GM21528 (cell line): ENCODE measurements at regions not wholly inside any gene's neighbourhood (a gene's known extent, or its start where the extent isn't known, plus 50 kb on each side); places are given as distances from the start of the nearest gene placed in this dataset.

Experiments
- ATAC-seq: cut with Tn5 transposase; IDR thresholded peaks from one replicate; pipeline ENCODE4 v1.9.1; 2021; ENCODE audit warnings: mild to moderate bottlenecking, moderate library complexity; ENCODE audit not compliant: unreplicated experiment, low FRiP score

- no peak for ATAC-seq
These were observed 267.3 kb downstream of the MAP2K4 start for GRCh38 chr17:12287953-12288352.

GRCh38 chr17:12290207-12290606 is 269.5 kb downstream of the MAP2K4 start:
- no peak for ATAC-seq

GRCh38 chr17:12296209-12296625 is 275.5 kb downstream of the MAP2K4 start:
- ATAC-seq: no peak

- ATAC-seq: no peak
These were observed 280.9 kb downstream of the MAP2K4 start for GRCh38 chr17:12301551-12301950.

- no peak for ATAC-seq
These were observed 282.0 kb downstream of the MAP2K4 start for GRCh38 chr17:12302711-12303110.

GRCh38 chr17:12310811-12311210 is 290.1 kb downstream of the MAP2K4 start:
- no peak for ATAC-seq

- ATAC-seq: no peak
These were observed 292.0 kb downstream of the MAP2K4 start for GRCh38 chr17:12312692-12313091.

GRCh38 chr17:12313786-12314185 is 293.1 kb downstream of the MAP2K4 start:
- ATAC-seq: no peak

- no peak for ATAC-seq
These were observed 295.3 kb downstream of the MAP2K4 start for GRCh38 chr17:12316021-12316420.

- ATAC-seq: no peak
These were observed 298.0 kb downstream of the MAP2K4 start for GRCh38 chr17:12318571-12319266.

GRCh38 chr17:12320286-12320685 is 299.6 kb downstream of the MAP2K4 start:
- no peak for ATAC-seq

GRCh38 chr17:12328204-12328603 is 307.5 kb downstream of the MAP2K4 start:
- ATAC-seq: no peak

- no peak for ATAC-seq
These were observed 309.8 kb downstream of the MAP2K4 start for GRCh38 chr17:12330456-12330855.

- ATAC-seq: no peak
These were observed 320.7 kb downstream of the MAP2K4 start for GRCh38 chr17:12341328-12341727.

- ATAC-seq: no peak
These were observed 321.5 kb downstream of the MAP2K4 start for GRCh38 chr17:12342161-12342560.

- ATAC-seq: no peak
These were observed 322.1 kb downstream of the MAP2K4 start for GRCh38 chr17:12342609-12343435.

GRCh38 chr17:12348476-12348875 is 317.2 kb upstream of the MYOCD start:
- no peak for ATAC-seq

GRCh38 chr17:12349297-12349696 is 316.4 kb upstream of the MYOCD start:
- ATAC-seq: no peak

- ATAC-seq: no peak
These were observed 313.6 kb upstream of the MYOCD start for GRCh38 chr17:12352127-12352526.

GRCh38 chr17:12357600-12357999 is 308.1 kb upstream of the MYOCD start:
- ATAC-seq: no peak

- no peak for ATAC-seq
These were observed 307.2 kb upstream of the MYOCD start for GRCh38 chr17:12358477-12358876.
